ENCODE measurements at regions not wholly inside any gene's neighbourhood (a gene's known extent, or its start where the extent isn't known, plus 50 kb on each side); places are given as distances from the start of the nearest gene placed in this dataset.

DNA sequence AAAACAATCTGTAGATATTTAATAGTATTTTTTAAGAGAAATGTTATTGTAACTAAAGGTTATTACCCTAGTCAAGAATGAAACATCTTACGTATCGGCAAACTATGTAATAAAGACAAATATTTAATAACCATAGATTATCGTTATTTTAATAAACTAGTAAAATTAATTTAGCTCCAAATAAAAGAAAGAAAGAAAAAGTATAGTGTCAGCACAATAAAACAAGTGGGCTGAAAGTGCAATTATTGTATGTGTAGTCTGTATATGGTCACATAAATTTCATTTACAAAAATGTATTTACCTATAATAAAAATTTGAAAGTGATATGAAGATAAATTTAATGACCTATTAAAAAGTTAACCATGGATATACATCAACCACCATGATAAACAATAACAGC is 1258.4 kb upstream of the MIR17HG start:
- no peak overlapping the region for H4K8ac ChIP-seq (ENCODE audit: low read depth, low read length)
- H3K4me3 ChIP-seq (ENCODE audit: low read depth, low read length): no peak overlapping the region
- DNase-seq: no peak
- no peak overlapping the region for H3K4ac ChIP-seq (ENCODE audit: low read depth, low read length)
- H3K4me2 ChIP-seq (ENCODE audit: low read length): no peak overlapping the region
- no peak overlapping the region for H2BK12ac ChIP-seq (ENCODE audit: low read length)
- no peak overlapping the region for H3K14ac ChIP-seq (ENCODE audit: low read length)
- WGBS (ENCODE audit: extremely low coverage, insufficient coverage, insufficient read length): no CpG with 5 or more reads among the region's 3 CpGs
- no peak overlapping the region for H4K12ac ChIP-seq (ENCODE audit: low read depth, low read length)
- no peaks in the 10 kb centered on the region for H3K9me3 ChIP-seq (ENCODE audit: insufficient read depth, low read depth, low read length)
- H3K27ac ChIP-seq (ENCODE audit: low read depth, low read length): no peak overlapping the region
- H3K4me1 ChIP-seq (ENCODE audit: control insufficient read depth in 1 of 2, insufficient read depth in 2 of 2, low read length in 2 of 2): no peaks in the 10 kb centered on the region
- no peak overlapping the region for H3K23ac ChIP-seq (ENCODE audit: low read length)
- H3K79me2 ChIP-seq (ENCODE audit: control insufficient read depth, insufficient read depth, low read length, poor library complexity): no peaks in the 10 kb centered on the region
- no peak overlapping the region for H2BK120ac ChIP-seq (ENCODE audit: insufficient read depth, low read length, poor library complexity)
- no peak overlapping the region for H3K9ac ChIP-seq (ENCODE audit: low read length)
- H4K91ac ChIP-seq (ENCODE audit: low read depth, low read length): no peak overlapping the region
- no peak overlapping the region for H3K18ac ChIP-seq (ENCODE audit: low read length)
- no peaks in the 10 kb centered on the region for H3K27me3 ChIP-seq (ENCODE audit: insufficient read depth, low read length)
- no peak overlapping the region for H2BK5ac ChIP-seq (ENCODE audit: low read depth, low read length, poor library complexity)
- H2AK5ac ChIP-seq (ENCODE audit: low read length): no peak overlapping the region
- no peak overlapping the region for H2AFZ ChIP-seq (ENCODE audit: insufficient read depth, low read length, poor library complexity)
- H3K79me1 ChIP-seq (ENCODE audit: low read length): no peaks in the 10 kb centered on the region
- H3K36me3 ChIP-seq (ENCODE audit: control insufficient read depth in 1 of 2, insufficient read depth in 2 of 2, low read length in 2 of 2): no peaks in the 10 kb centered on the region

DNA sequence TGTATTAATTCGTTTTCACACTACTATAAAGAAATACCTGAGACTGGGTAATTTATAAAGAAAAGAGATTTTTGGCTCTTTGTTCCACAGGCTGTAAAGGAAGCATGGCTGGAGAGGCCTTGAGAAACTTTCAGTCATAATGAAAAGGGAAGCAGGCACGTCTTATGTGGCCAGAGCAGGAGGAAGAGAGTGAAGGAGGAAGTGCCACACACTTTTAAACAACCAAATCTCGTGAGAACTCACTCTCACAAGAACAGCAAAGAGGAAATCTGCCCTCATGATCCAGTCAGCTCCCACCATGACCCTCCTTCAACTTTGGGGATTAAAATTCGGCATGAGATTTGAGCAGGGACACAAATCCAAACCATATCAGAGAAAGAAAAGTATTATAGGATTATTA is 1255.9 kb upstream of the MIR17HG start:
- Histone ChIP-seq H3K9ac (ENCODE audit: low read length) (no peak overlapping the region), H3K36me3 (ENCODE audit: control insufficient read depth in 1 of 2, insufficient read depth in 2 of 2, low read length in 2 of 2) (no peaks in the 10 kb centered on the region), H4K12ac (ENCODE audit: low read depth, low read length) (no peak overlapping the region), H3K27ac (ENCODE audit: low read depth, low read length) (no peak overlapping the region), H2BK5ac (ENCODE audit: low read depth, low read length, poor library complexity) (no peak overlapping the region), H3K4me2 (ENCODE audit: low read length) (no peak overlapping the region), H2BK12ac (ENCODE audit: low read length) (no peak overlapping the region), H2AK5ac (ENCODE audit: low read length) (no peak overlapping the region), H3K4ac (ENCODE audit: low read depth, low read length) (no peak overlapping the region), H3K9me3 (ENCODE audit: insufficient read depth, low read depth, low read length) (no peaks in the 10 kb centered on the region), H2AFZ (ENCODE audit: insufficient read depth, low read length, poor library complexity) (no peak overlapping the region), H3K18ac (ENCODE audit: low read length) (no peak overlapping the region), H2BK120ac (ENCODE audit: insufficient read depth, low read length, poor library complexity) (no peak overlapping the region), H3K23ac (ENCODE audit: low read length) (no peak overlapping the region), H3K14ac (ENCODE audit: low read length) (no peak overlapping the region), H3K27me3 (ENCODE audit: insufficient read depth, low read length) (no peaks in the 10 kb centered on the region), H3K79me1 (ENCODE audit: low read length) (no peaks in the 10 kb centered on the region), H4K8ac (ENCODE audit: low read depth, low read length) (no peak overlapping the region), H4K91ac (ENCODE audit: low read depth, low read length) (no peak overlapping the region), H3K4me3 (ENCODE audit: low read depth, low read length) (no peak overlapping the region), H3K79me2 (ENCODE audit: control insufficient read depth, insufficient read depth, low read length, poor library complexity) (no peaks in the 10 kb centered on the region), H3K4me1 (ENCODE audit: control insufficient read depth in 1 of 2, insufficient read depth in 2 of 2, low read length in 2 of 2) (no peaks in the 10 kb centered on the region)
- no CpG with 5 or more reads among the region's 4 CpGs for WGBS (ENCODE audit: extremely low coverage, insufficient coverage, insufficient read length)
- no peak for DNase-seq

DNA sequence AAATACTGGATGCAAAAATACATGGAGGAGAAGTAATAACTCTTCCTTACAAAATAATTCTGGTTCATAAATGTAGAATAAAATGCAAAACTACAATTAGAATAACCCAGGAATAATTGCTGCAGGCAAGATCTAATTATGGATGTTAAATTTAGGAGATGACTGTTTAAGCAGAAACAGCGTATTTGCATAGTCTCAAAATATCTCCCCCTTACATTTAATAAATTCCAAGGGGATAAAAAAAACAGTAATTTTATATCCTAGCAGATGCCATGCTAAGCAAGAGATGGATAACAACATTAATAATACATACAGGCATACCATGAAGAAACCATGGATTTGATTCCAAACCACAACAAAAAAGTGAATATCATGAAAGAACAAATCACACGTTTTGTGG is 1253.1 kb upstream of the MIR17HG start:
- Histone ChIP-seq H3K9ac (ENCODE audit: low read length) (no peak overlapping the region), H2BK120ac (ENCODE audit: insufficient read depth, low read length, poor library complexity) (no peak overlapping the region), H3K9me3 (ENCODE audit: insufficient read depth, low read depth, low read length) (no peaks in the 10 kb centered on the region), H4K8ac (ENCODE audit: low read depth, low read length) (no peak overlapping the region), H2AK5ac (ENCODE audit: low read length) (no peak overlapping the region), H3K14ac (ENCODE audit: low read length) (no peak overlapping the region), H3K4me1 (ENCODE audit: control insufficient read depth in 1 of 2, insufficient read depth in 2 of 2, low read length in 2 of 2) (no peaks in the 10 kb centered on the region), H2BK12ac (ENCODE audit: low read length) (no peak overlapping the region), H3K4me2 (ENCODE audit: low read length) (no peak overlapping the region), H4K12ac (ENCODE audit: low read depth, low read length) (no peak overlapping the region), H3K36me3 (ENCODE audit: control insufficient read depth in 1 of 2, insufficient read depth in 2 of 2, low read length in 2 of 2) (no peaks in the 10 kb centered on the region), H3K4ac (ENCODE audit: low read depth, low read length) (no peak overlapping the region), H2BK5ac (ENCODE audit: low read depth, low read length, poor library complexity) (no peak overlapping the region), H3K18ac (ENCODE audit: low read length) (no peak overlapping the region), H3K27me3 (ENCODE audit: insufficient read depth, low read length) (no peaks in the 10 kb centered on the region), H3K79me2 (ENCODE audit: control insufficient read depth, insufficient read depth, low read length, poor library complexity) (no peaks in the 10 kb centered on the region), H4K91ac (ENCODE audit: low read depth, low read length) (no peak overlapping the region), H2AFZ (ENCODE audit: insufficient read depth, low read length, poor library complexity) (no peak overlapping the region), H3K79me1 (ENCODE audit: low read length) (no peaks in the 10 kb centered on the region), H3K23ac (ENCODE audit: low read length) (no peak overlapping the region), H3K27ac (ENCODE audit: low read depth, low read length) (no peak overlapping the region), H3K4me3 (ENCODE audit: low read depth, low read length) (no peak overlapping the region)
- WGBS (ENCODE audit: extremely low coverage, insufficient coverage, insufficient read length): no CpG with 5 or more reads among the region's 2 CpGs
- no peak for DNase-seq

DNA sequence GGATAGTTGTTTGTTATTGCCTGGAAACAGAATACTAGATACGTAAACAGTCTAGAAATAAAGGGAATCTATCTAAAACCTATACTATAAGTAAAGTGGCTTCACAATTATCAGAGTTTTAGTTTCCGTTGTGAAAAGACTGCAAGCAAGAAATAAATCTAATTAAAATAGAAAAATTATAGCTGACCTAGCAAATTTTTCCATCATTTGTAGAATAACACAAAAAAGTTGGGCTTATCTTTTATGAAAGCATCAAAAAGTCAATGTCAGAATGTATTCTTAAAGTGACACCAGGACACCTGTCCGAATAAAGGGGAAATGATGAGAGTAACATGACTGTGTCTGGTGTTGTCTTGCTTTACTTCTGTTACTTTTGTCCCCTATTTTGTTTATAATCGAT is 1248.9 kb upstream of the MIR17HG start:
- H3K4ac ChIP-seq (ENCODE audit: low read depth, low read length): no peak overlapping the region
- H3K18ac ChIP-seq (ENCODE audit: low read length): no peak overlapping the region
- no peaks in the 10 kb centered on the region for H3K79me1 ChIP-seq (ENCODE audit: low read length)
- no peak overlapping the region for H3K14ac ChIP-seq (ENCODE audit: low read length)
- no CpG with 5 or more reads among the region's 4 CpGs for WGBS (ENCODE audit: extremely low coverage, insufficient coverage, insufficient read length)
- no peak overlapping the region for H2BK12ac ChIP-seq (ENCODE audit: low read length)
- no peaks in the 10 kb centered on the region for H3K4me1 ChIP-seq (ENCODE audit: control insufficient read depth in 1 of 2, insufficient read depth in 2 of 2, low read length in 2 of 2)
- no peaks in the 10 kb centered on the region for H3K27me3 ChIP-seq (ENCODE audit: insufficient read depth, low read length)
- no peak overlapping the region for H3K4me2 ChIP-seq (ENCODE audit: low read length)
- H4K91ac ChIP-seq (ENCODE audit: low read depth, low read length): no peak overlapping the region
- H3K79me2 ChIP-seq (ENCODE audit: control insufficient read depth, insufficient read depth, low read length, poor library complexity): no peaks in the 10 kb centered on the region
- H3K27ac ChIP-seq (ENCODE audit: low read depth, low read length): no peak overlapping the region
- H4K8ac ChIP-seq (ENCODE audit: low read depth, low read length): no peak overlapping the region
- no peak overlapping the region for H3K9ac ChIP-seq (ENCODE audit: low read length)
- no peak overlapping the region for H2AK5ac ChIP-seq (ENCODE audit: low read length)
- H3K4me3 ChIP-seq (ENCODE audit: low read depth, low read length): no peak overlapping the region
- H2BK5ac ChIP-seq (ENCODE audit: low read depth, low read length, poor library complexity): no peak overlapping the region
- no peak for DNase-seq
- H2AFZ ChIP-seq (ENCODE audit: insufficient read depth, low read length, poor library complexity): no peak overlapping the region
- no peak overlapping the region for H4K12ac ChIP-seq (ENCODE audit: low read depth, low read length)
- no peaks in the 10 kb centered on the region for H3K36me3 ChIP-seq (ENCODE audit: control insufficient read depth in 1 of 2, insufficient read depth in 2 of 2, low read length in 2 of 2)
- no peak overlapping the region for H3K23ac ChIP-seq (ENCODE audit: low read length)
- no peak overlapping the region for H2BK120ac ChIP-seq (ENCODE audit: insufficient read depth, low read length, poor library complexity)
- H3K9me3 ChIP-seq (ENCODE audit: insufficient read depth, low read depth, low read length): no peaks in the 10 kb centered on the region

Data from trophoblast cell (in vitro differentiated cells and primary cell).